Spleen (tissue), 11 donors: ENCODE measurements at regions not wholly inside any gene's neighbourhood (a gene's known extent, or its start where the extent isn't known, plus 50 kb on each side); places are given as distances from the start of the nearest gene placed in this dataset.

ENCODE experiments used
- DNase-seq: peaks from one replicate; pipeline ENCODE4 v3.0.0-alpha.2; 2020
- H3K27ac ChIP-seq, 8 donors: fragments of 200-600 bp; sonication (generic) in 7 of 8; 1 replicate in 4 of 8; 2 replicates in 4 of 8; pipeline versions ENCODE4 v1.5.0 to v1.8.0; 2016 to 2021; ENCODE audit warnings: inconsistent platforms in 4 of 8, mild to moderate bottlenecking in 4 of 8, moderate library complexity in 1 of 8
- H3K27me3 ChIP-seq, 7 donors: fragments of 200-600 bp; sonication (generic) in 6 of 7; replicated peaks in 1 of 7; 1 replicate in 4 of 7; 2 replicates in 3 of 7; pipeline versions ENCODE4 v1.5.0 to v1.8.0; 2016 to 2021; ENCODE audit warnings: inconsistent platforms in 3 of 7, mild to moderate bottlenecking in 1 of 7
- H3K36me3 ChIP-seq, 6 donors: fragments of 200-600 bp; sonication (generic) in 5 of 6; 1 replicate in 4 of 6; 2 replicates in 2 of 6; pipeline versions ENCODE4 v1.5.0 to v1.8.0; 2016 to 2021; ENCODE audit warnings: inconsistent platforms in 2 of 6
- H3K4me1 ChIP-seq, 6 donors: fragments of 200-600 bp; sonication (generic) in 5 of 6; 1 replicate in 3 of 6; 2 replicates in 3 of 6; pipeline versions ENCODE4 v1.5.0 to v1.8.0; 2016 to 2021; ENCODE audit warnings: inconsistent platforms in 3 of 6
- H3K4me3 ChIP-seq, 8 donors: fragments of 200-600 bp; sonication (generic) in 7 of 8; 1 replicate in 4 of 8; 2 replicates in 4 of 8; pipeline versions ENCODE4 v1.5.0 to v1.8.0; 2016 to 2021; ENCODE audit warnings: inconsistent platforms in 4 of 8, mild to moderate bottlenecking in 4 of 8, moderate library complexity in 2 of 8
- H3K9me3 ChIP-seq, 8 donors: fragments of 200-600 bp; sonication (generic) in 7 of 8; 1 replicate in 4 of 8; 2 replicates in 4 of 8; pipeline versions ENCODE4 v1.5.0 to v1.8.0; 2016 to 2021; ENCODE audit warnings: inconsistent platforms in 4 of 8
- CTCF ChIP-seq, 11 experiments: fragments of 200-600 bp in 7 of 11; fragments of 450-650 bp in 4 of 11; sonication (generic) in 4 of 11; IDR thresholded peaks in 8 of 11; conservative IDR thresholded peaks in 3 of 11; 1 replicate in 7 of 11; 2 replicates in 4 of 11; pipeline versions ENCODE4 v1.4.0 to v1.8.0; 2016 to 2021; ENCODE audit warnings: antibody characterized with exemption in 11 of 11, inconsistent platforms in 4 of 11, mild to moderate bottlenecking in 1 of 11
- POLR2A ChIP-seq, 3 donors: fragments of 450-650 bp; IDR thresholded peaks; one replicate each; pipeline ENCODE4 v1.5.1; 2017; ENCODE audit warnings: antibody characterized with exemption in 3 of 3, mild to moderate bottlenecking in 1 of 3
- POLR2AphosphoS5 ChIP-seq, 3 donors: sonication (generic); formaldehyde crosslinking; IDR thresholded peaks; one replicate each; pipeline ENCODE4 v1.5.1; 2017; ENCODE audit warnings: antibody characterized with exemption in 3 of 3
- WGBS, 5 donors: extraction: QIAGEN DNeasy Blood & Tissue Kit in 3 of 5; methylation state at CpG; one replicate each; pipeline versions ENCODE4 v1.1.5 to v1.1.7; 2013 to 2018; 5-methylcytosine and 5-hydroxymethylcytosine counted together
- intact Hi-C: fragments of 100-400 bp; cut with DNase I; formaldehyde crosslinking; loops from one replicate; pipeline ENCODE4 v1.15.0; 2023; ENCODE audit warnings: low total_unique reads
- donor health status: healthy with polysubstance abuse.
- donor health status: DM: no; HTN: no; CAD: no; lungs with moderate emphysema.
- donor health status: DM: no; HTN: no; CAD: no.
- donor health status: Bipolar disorder and iron deficiency.
- donor health status: healthy.
- donor health status: DM: no; HTN: no; CAD: no.
- donor health status: DM: yes; HTN: yes; CAD: no.

DNA sequence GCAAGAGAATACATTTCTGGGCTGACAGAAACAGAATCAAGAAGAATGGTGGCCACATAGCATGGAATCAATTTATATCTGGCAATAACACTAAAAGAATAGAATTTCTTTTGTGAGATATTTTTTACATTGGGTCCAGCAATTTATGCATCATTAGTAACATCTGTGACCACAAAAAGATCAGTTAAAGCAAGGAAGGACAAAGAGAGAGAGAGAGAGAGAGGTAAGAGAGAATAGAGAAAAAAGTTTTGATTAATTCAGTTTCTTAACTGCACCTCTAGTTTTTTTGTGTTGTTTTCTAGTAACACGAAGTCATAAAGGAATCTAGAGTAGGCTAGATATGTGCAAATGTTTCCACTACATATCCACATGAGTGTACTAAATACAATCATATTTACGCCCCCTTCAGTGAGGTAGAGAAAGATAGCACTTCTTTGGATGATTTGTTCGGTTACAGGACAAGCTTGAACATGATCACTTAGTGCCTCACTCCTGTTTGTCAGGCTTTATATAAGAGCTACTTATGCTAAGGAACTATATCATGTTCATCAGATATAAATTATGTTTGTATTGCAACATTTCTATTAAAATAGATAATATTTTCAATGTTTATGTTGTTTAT lies 247.4 kb upstream of the COL3A1 start:
- Histone ChIP-seq H3K4me1 (no peaks in the 10 kb centered on the region), H3K36me3 (no peaks in the 10 kb centered on the region), H3K27me3 (no peaks in the 10 kb centered on the region), H3K27ac (no peak overlapping the region), H3K9me3 (no peaks in the 10 kb centered on the region), H3K4me3 (no peak overlapping the region)
- intact Hi-C loops: no loop called here
- TF ChIP-seq CTCF (IDR thresholded peaks at IDR 0.05 in 8 of 11, conservative IDR thresholded peaks at IDR 0.05 in 3 of 11) (no peak), POLR2AphosphoS5 (IDR thresholded peaks at IDR 0.05) (no peak), POLR2A (IDR thresholded peaks at IDR 0.05) (no peak)
- WGBS, 5 donors: 74 to 85% (median 75%) methylated on average over 3 of the region's 3 CpGs
- DNase-seq: no peak

DNA sequence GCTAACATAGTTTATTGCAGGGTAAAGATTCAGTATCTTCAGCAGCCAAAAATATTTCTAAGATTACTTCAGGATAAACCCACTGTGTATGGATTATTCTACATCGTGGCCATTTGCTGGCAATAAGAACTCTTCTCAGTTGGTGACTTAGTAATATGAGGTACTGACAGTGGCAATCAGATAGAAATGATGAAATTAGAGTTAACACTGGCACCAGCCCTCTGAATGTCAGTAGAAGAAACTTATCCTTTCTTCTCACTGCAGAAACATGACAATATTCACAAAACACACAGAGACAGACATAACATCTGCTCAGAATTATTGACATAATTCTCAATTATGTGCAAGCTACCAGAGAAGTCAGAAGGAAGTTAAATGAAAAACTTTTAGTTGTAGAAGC lies 246.3 kb upstream of the COL3A1 start:
- no peak for DNase-seq
- WGBS, 5 donors: 40 to 67% (median 66%) methylated on average over 1 of the region's 1 CpG
- Histone ChIP-seq H3K4me3 (no peak overlapping the region), H3K27me3 (no peaks in the 10 kb centered on the region), H3K9me3 (no peaks in the 10 kb centered on the region), H3K27ac (no peak overlapping the region), H3K4me1 (no peaks in the 10 kb centered on the region), H3K36me3 (no peaks in the 10 kb centered on the region)
- TF ChIP-seq CTCF (IDR thresholded peaks at IDR 0.05 in 8 of 11, conservative IDR thresholded peaks at IDR 0.05 in 3 of 11) (no peak), POLR2A (IDR thresholded peaks at IDR 0.05) (no peak), POLR2AphosphoS5 (IDR thresholded peaks at IDR 0.05) (no peak)
- intact Hi-C loops: no loop called here

DNA sequence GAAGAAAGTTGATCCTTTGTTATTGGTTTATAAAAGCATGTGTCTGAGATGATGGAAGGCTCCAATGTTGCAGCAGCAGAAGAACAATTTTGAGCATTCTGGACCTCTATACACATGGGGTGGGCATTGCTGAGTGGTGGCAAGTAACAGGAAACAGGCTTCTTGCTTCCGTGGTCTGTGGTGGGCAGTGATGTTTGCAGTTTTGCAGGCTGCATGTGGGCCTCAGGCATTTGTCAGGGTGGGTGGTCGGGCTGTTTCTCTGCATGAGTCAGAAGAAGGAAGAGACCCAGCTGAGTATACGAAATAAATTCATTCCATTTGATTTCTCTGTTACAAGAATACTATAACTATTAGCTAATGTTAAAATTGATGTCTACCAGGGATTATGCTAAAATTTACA lies 239.5 kb upstream of the COL3A1 start:
- no peaks in the 10 kb centered on the region for H3K36me3 ChIP-seq
- 14 to 30% (median 22%) methylated on average over 3 of the region's 3 CpGs for WGBS, 5 donors
- H3K4me1 ChIP-seq: no peaks in the 10 kb centered on the region
- H3K27ac ChIP-seq: no peak overlapping the region
- H3K9me3 ChIP-seq: no peaks in the 10 kb centered on the region
- H3K4me3 ChIP-seq: no peak overlapping the region
- intact Hi-C loops: no loop called here
- no peak for DNase-seq
- TF ChIP-seq CTCF (IDR thresholded peaks at IDR 0.05 in 8 of 11, conservative IDR thresholded peaks at IDR 0.05 in 3 of 11) (no peak), POLR2A (IDR thresholded peaks at IDR 0.05) (no peak)
- H3K27me3 ChIP-seq: no peaks in the 10 kb centered on the region

DNA sequence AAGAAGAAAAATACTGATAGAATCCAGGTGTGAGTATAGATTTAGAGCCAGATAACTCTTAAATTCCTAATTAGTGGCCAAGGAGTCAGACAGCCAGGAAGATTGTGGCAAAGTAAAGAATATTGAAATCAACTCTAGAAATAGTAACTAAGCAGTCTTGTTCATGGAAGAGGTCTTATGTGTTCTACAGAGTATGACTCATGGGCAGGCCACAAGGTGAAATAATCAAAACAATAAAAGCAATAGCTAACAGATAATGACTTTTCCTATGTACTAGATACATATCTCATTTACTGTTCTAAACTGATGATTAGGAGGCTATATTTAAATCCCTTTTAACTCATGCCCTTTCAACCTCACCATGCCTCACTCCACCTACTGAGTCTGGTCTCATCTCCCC lies 227.4 kb upstream of the COL3A1 start:
- H3K4me1 ChIP-seq: no peaks in the 10 kb centered on the region
- H3K4me3 ChIP-seq: no peak overlapping the region

GRCh38 chr2:188751816-188752215 lies 222.4 kb upstream of the COL3A1 start:
- H3K4me3 ChIP-seq: no peak overlapping the region
- DNase-seq: no peak
- H3K27me3 ChIP-seq: no peaks in the 10 kb centered on the region
- H3K4me1 ChIP-seq: no peaks in the 10 kb centered on the region
- H3K27ac ChIP-seq: no peak overlapping the region
- no peak for TF ChIP-seq POLR2AphosphoS5 (IDR thresholded peaks at IDR 0.05)
- no peak for TF ChIP-seq POLR2A (IDR thresholded peaks at IDR 0.05)
- no peak for TF ChIP-seq CTCF (IDR thresholded peaks at IDR 0.05 in 8 of 11, conservative IDR thresholded peaks at IDR 0.05 in 3 of 11)
- H3K9me3 ChIP-seq: peaks cover 0 to 23% (median 11%) of the 10 kb centered on the region in 8 donors
- intact Hi-C loops: no loop called here
- WGBS, 5 donors: 56 to 72% (median 64%) methylated on average over 2 of the region's 2 CpGs
- H3K36me3 ChIP-seq: no peaks in the 10 kb centered on the region

More for the DNA sequence above, 227.4 kb upstream of the COL3A1 start:
- intact Hi-C loops: no loop called here
- TF ChIP-seq POLR2AphosphoS5 (IDR thresholded peaks at IDR 0.05): no peak
- TF ChIP-seq POLR2A (IDR thresholded peaks at IDR 0.05): no peak
- Histone ChIP-seq H3K27ac (no peak overlapping the region), H3K36me3 (no peaks in the 10 kb centered on the region), H3K9me3 (peaks cover 0 to 3% (median 0%) of the 10 kb centered on the region in 8 donors), H3K27me3 (no peaks in the 10 kb centered on the region)
- no peak for DNase-seq
